Ovary (tissue), 7 donors: ENCODE measurements at regions not wholly inside any gene's neighbourhood (a gene's known extent, or its start where the extent isn't known, plus 50 kb on each side); places are given as distances from the start of the nearest gene placed in this dataset.

ENCODE experiments used
- DNase-seq, 5 donors: peaks; one replicate each; pipeline ENCODE4 v3.0.0-alpha.2; 2019 to 2020
- H3K27ac ChIP-seq, 2 donors: fragments of 200-600 bp; one replicate each; pipeline versions ENCODE4 v1.5.1 to v1.8.0; 2019 to 2022
- H3K27me3 ChIP-seq: fragments of 200-600 bp; one replicate; pipeline ENCODE4 v1.8.0; 2022
- H3K36me3 ChIP-seq: fragments of 200-600 bp; sonication (generic); one replicate; pipeline ENCODE4 v1.5.1; 2019
- H3K4me1 ChIP-seq: one replicate; pipeline ENCODE4 v1.8.1; 2013; ENCODE audit warnings: mild to moderate bottlenecking, moderate library complexity; ENCODE audit not compliant: insufficient read depth
- H3K4me3 ChIP-seq: fragments of 200-600 bp; sonication (generic); one replicate; pipeline ENCODE4 v1.5.1; 2017
- H3K9me3 ChIP-seq, 2 donors: fragments of 200-600 bp in 1 of 2; sonication (generic) in 1 of 2; one replicate each; pipeline versions ENCODE4 v1.5.1 to v1.8.1; 2013 to 2019; ENCODE audit warnings: mild to moderate bottlenecking in 1 of 2, moderate library complexity in 1 of 2
- CTCF ChIP-seq, 3 donors: fragments of 450-650 bp in 2 of 3; fragments of 200-600 bp in 1 of 3; IDR thresholded peaks; one replicate each; pipeline versions ENCODE4 v1.5.1 to v1.8.0; 2016 to 2022; ENCODE audit warnings: antibody characterized with exemption in 3 of 3, mild to moderate bottlenecking in 1 of 3
- EP300 ChIP-seq: sonication (generic); formaldehyde crosslinking; IDR thresholded peaks from one replicate; pipeline ENCODE4 v1.6.1; 2017; ENCODE audit warnings: antibody characterized with exemption
- POLR2A ChIP-seq: fragments of 450-650 bp; IDR thresholded peaks from one replicate; pipeline ENCODE4 v1.6.1; 2017; ENCODE audit warnings: antibody characterized with exemption, mild to moderate bottlenecking, moderate library complexity
- WGBS, 3 donors: extraction: QIAGEN DNeasy Blood & Tissue Kit in 1 of 3; methylation state at CpG; one replicate each; pipeline versions ENCODE4 v1.1.5 to v1.1.7; 2013 to 2017; 5-methylcytosine and 5-hydroxymethylcytosine counted together
- intact Hi-C, 4 donors: fragments of 100-400 bp; cut with DNase I; formaldehyde crosslinking; loops; one replicate each; pipeline versions ENCODE4 v1.11.0 to v1.15.1; 2022 to 2023
- donor health status: DM: no; HTN: no; CAD: no; lungs with moderate emphysema.
- donor health status: DM: no; HTN: no; CAD: no.
- donor health status: Bipolar disorder and iron deficiency.
- donor health status: DM: no; HTN: no; CAD: no.
- donor health status: DM: yes; HTN: yes; CAD: no.

- intact Hi-C loops, result no loop called here
- no peaks in the 10 kb centered on the region for H3K36me3 ChIP-seq
- no peak overlapping the region for H3K4me3 ChIP-seq
- no peaks in the 10 kb centered on the region for H3K4me1 ChIP-seq
- WGBS, 3 donors, result 53 to 73% (median 57%) methylated on average over 3 of the region's 3 CpGs
- H3K9me3 ChIP-seq, result no peaks in the 10 kb centered on the region
- H3K27ac ChIP-seq, result no peak overlapping the region
- TF ChIP-seq EP300 (no peak), CTCF (IDR thresholded peaks at IDR 0.05) (no peak), POLR2A (no peak)
- no peak for DNase-seq
- no peaks in the 10 kb centered on the region for H3K27me3 ChIP-seq
Observed at GRCh38 chr5:159547466-159548195, 217.3 kb upstream of the IL12B start.

GRCh38 chr5:159548517-159548916 is 218.2 kb upstream of the IL12B start:
- H3K4me3 ChIP-seq, result no peak overlapping the region
- no peaks in the 10 kb centered on the region for H3K27me3 ChIP-seq
- TF ChIP-seq POLR2A (no peak), CTCF (IDR thresholded peaks at IDR 0.05) (no peak)
- intact Hi-C loops, result no loop called here
- no peaks in the 10 kb centered on the region for H3K9me3 ChIP-seq
- WGBS, 3 donors, result 34 to 66% (median 48%) methylated on average over 3 of the region's 3 CpGs
- DNase-seq, result no peak
- no peaks in the 10 kb centered on the region for H3K36me3 ChIP-seq
- H3K4me1 ChIP-seq, result no peaks in the 10 kb centered on the region
- H3K27ac ChIP-seq, result no peak overlapping the region

- no peak for TF ChIP-seq CTCF (IDR thresholded peaks at IDR 0.05)
- TF ChIP-seq POLR2A, result no peak
- TF ChIP-seq EP300, result no peak
- Histone ChIP-seq H3K36me3 (no peaks in the 10 kb centered on the region), H3K4me1 (no peaks in the 10 kb centered on the region), H3K27me3 (no peaks in the 10 kb centered on the region), H3K27ac (no peak overlapping the region), H3K4me3 (no peak overlapping the region), H3K9me3 (no peaks in the 10 kb centered on the region)
- intact Hi-C loops, result no loop called here
- DNase-seq, result no peak
- 14 to 23% (median 18%) methylated on average over 1 of the region's 1 CpG for WGBS, 3 donors
Observed at GRCh38 chr5:159549046-159549445, 218.8 kb upstream of the IL12B start.

- Histone ChIP-seq H3K4me1 (no peaks in the 10 kb centered on the region), H3K4me3 (no peak overlapping the region), H3K9me3 (no peaks in the 10 kb centered on the region), H3K27ac (no peak overlapping the region), H3K36me3 (no peaks in the 10 kb centered on the region), H3K27me3 (no peaks in the 10 kb centered on the region)
- TF ChIP-seq CTCF (IDR thresholded peaks at IDR 0.05) (no peak), EP300 (no peak), POLR2A (no peak)
- WGBS, 3 donors, result 72 to 85% (median 80%) methylated on average over 1 of the region's 1 CpG
- intact Hi-C loops, result no loop called here
- no peak for DNase-seq
Observed at GRCh38 chr5:159550951-159551350, 220.7 kb upstream of the IL12B start.
